PC-3 (cell line): ENCODE measurements at regions not wholly inside any gene's neighbourhood (a gene's known extent, or its start where the extent isn't known, plus 50 kb on each side); places are given as distances from the start of the nearest gene placed in this dataset.

Source experiments
- ATAC-seq: fragments of 200-7000 bp; cut with Tn5 transposase; 2 replicates; pipeline ENCODE4 v1.9.1; 2020; ENCODE audit warnings: mild to moderate bottlenecking, moderate library complexity
- BruUV-seq: library from RNA; stranded (reverse); fragments of 400-500 nt; replicated peaks from 2 replicates; lab custom pipeline; 2021; lab: Mats Ljungman, UMichigan
- CTCF ChIA-PET: fragments of 300-600 bp; sonication (Branson Sonifier 250); formaldehyde crosslinking; loops from one replicate; lab custom pipeline; 2022; ENCODE audit warnings: antibody characterized with exemption; lab: Charles Lee
- POLR2A ChIA-PET: fragments of 300-600 bp; sonication (Branson Sonifier 250); formaldehyde crosslinking; loops from one replicate; lab custom pipeline; 2022; ENCODE audit warnings: antibody characterized with exemption; ENCODE audit not compliant: unreplicated experiment; lab: Charles Lee
- DNase-seq: peaks from one replicate; pipeline ENCODE4 v3.0.0-alpha.2; 2015
- H2AFZ ChIP-seq: fragments of 300-600 bp; sonication (generic); 2 replicates; pipeline ENCODE4 v1.6.0; 2016; ENCODE audit warnings: antibody characterized with exemption, low read length
- H3F3A ChIP-seq: fragments of 300-600 bp; sonication (generic); one replicate; pipeline ENCODE4 v1.6.0; 2017; ENCODE audit warnings: antibody characterized with exemption, low read length, control low read depth, mild to moderate bottlenecking; ENCODE audit not compliant: unreplicated experiment
- H3K27ac ChIP-seq: fragments of 300-600 bp; sonication (generic); 2 replicates; pipeline ENCODE4 v1.5.1; 2016; ENCODE audit warnings: mild to moderate bottlenecking, low read length
- H3K27me3 ChIP-seq: fragments of 300-600 bp; sonication (generic); 2 replicates; pipeline ENCODE4 v1.6.1; 2016; ENCODE audit warnings: low read length, mixed read lengths
- H3K36me3 ChIP-seq: fragments of 300-600 bp; sonication (generic); 2 replicates; pipeline ENCODE4 v1.6.1; 2016; ENCODE audit warnings: low read depth, mixed run types, low read length, mixed read lengths
- H3K4me1 ChIP-seq: fragments of 300-600 bp; sonication (generic); 2 replicates; pipeline ENCODE4 v1.5.1; 2016; ENCODE audit warnings: low read length; ENCODE audit not compliant: insufficient read depth
- H3K4me2 ChIP-seq: fragments of 300-600 bp; sonication (generic); 2 replicates; pipeline ENCODE4 v1.6.0; 2016; ENCODE audit warnings: low read length
- H3K4me3 ChIP-seq: fragments of 300-600 bp; sonication (generic); 2 replicates; pipeline ENCODE4 v1.5.1; 2016; ENCODE audit warnings: mild to moderate bottlenecking, low read length, mixed read lengths
- H3K79me2 ChIP-seq: fragments of 300-600 bp; sonication (generic); 2 replicates; pipeline ENCODE4 v1.6.1; 2017; ENCODE audit warnings: low read length, mixed read lengths
- H3K9ac ChIP-seq: fragments of 300-600 bp; sonication (generic); 2 replicates; pipeline ENCODE4 v1.6.0; 2016; ENCODE audit warnings: mild to moderate bottlenecking, low read length
- H3K9me2 ChIP-seq: fragments of 300-600 bp; sonication (generic); replicated peaks from 2 replicates; pipeline ENCODE4 v1.6.1; 2016; ENCODE audit warnings: mixed run types, low read length, mixed read lengths
- H3K9me3 ChIP-seq: fragments of 300-600 bp; sonication (generic); 2 replicates; pipeline ENCODE4 v1.6.1; 2016; ENCODE audit warnings: low read length, mixed read lengths
- H4K20me1 ChIP-seq: fragments of 300-600 bp; sonication (generic); 2 replicates; pipeline ENCODE4 v1.6.1; 2016; ENCODE audit warnings: low read length, mixed read lengths
- CTCF ChIP-seq: fragments of 300-600 bp; sonication (generic); conservative IDR thresholded peaks from 2 replicates; pipeline ENCODE4 v1.5.1; 2017; ENCODE audit warnings: antibody characterized with exemption, low read depth, mild to moderate bottlenecking, low read length
- EZH2 ChIP-seq: fragments of 300-600 bp; sonication (generic); IDR thresholded peaks from one replicate; pipeline ENCODE4 v1.6.1; 2017; ENCODE audit warnings: antibody characterized with exemption, mild to moderate bottlenecking, low read length; ENCODE audit not compliant: unreplicated experiment
- EZH2phosphoT487 ChIP-seq: fragments of 300-600 bp; sonication (generic); IDR thresholded peaks from 2 replicates; pipeline ENCODE4 v1.6.1; 2018; ENCODE audit warnings: mild to moderate bottlenecking, antibody characterized with exemption, low read length, borderline replicate concordance
- intact Hi-C: fragments of 100-400 bp; cut with micrococcal nuclease; formaldehyde crosslinking; loops from 2 replicates; pipeline ENCODE4 v1.9.0; 2023

- intact Hi-C loops = no loop called here
- Histone ChIP-seq H3K27ac (no peak overlapping the region), H3K9me2 (no peaks in the 10 kb centered on the region), H3K79me2 (no peaks in the 10 kb centered on the region), H3K36me3 (no peaks in the 10 kb centered on the region), H3K9me3 (no peaks in the 10 kb centered on the region), H3F3A (no peaks in the 10 kb centered on the region), H2AFZ (no peak overlapping the region), H3K4me2 (no peak overlapping the region), H3K4me1 (no peaks in the 10 kb centered on the region), H3K27me3 (0 out of 2 replicates have a peak, but pooled peaks cover 9% of the 10 kb centered on the region), H3K4me3 (no peak overlapping the region), H3K9ac (no peak overlapping the region), H4K20me1 (no peaks in the 10 kb centered on the region)
- ATAC-seq = no peak
- TF ChIP-seq EZH2 (no peak), EZH2phosphoT487 (no peak), CTCF (no peak)
- CTCF ChIA-PET = no interaction called here
- DNase-seq = no peak
- POLR2A ChIA-PET = no interaction called here
- no TSS peak for BruUV-seq
Observed at GRCh38 chr16:9425236-9425635, 333.8 kb downstream of the HAPSTR1 start.

- intact Hi-C loops = no loop called here
- POLR2A ChIA-PET = no interaction called here
Observed at GRCh38 chr16:9428355-9429005, 337.0 kb downstream of the HAPSTR1 start.

More at GRCh38 chr16:9428355-9429005, 337.0 kb downstream of the HAPSTR1 start:
- BruUV-seq = no TSS peak
- H3K36me3 ChIP-seq = no peaks in the 10 kb centered on the region
- no peaks in the 10 kb centered on the region for H3K9me3 ChIP-seq
- no peak for DNase-seq
- no peaks in the 10 kb centered on the region for H4K20me1 ChIP-seq
- no peak overlapping the region for H3K9ac ChIP-seq
- no peak for TF ChIP-seq EZH2
- TF ChIP-seq CTCF = no peak
- no peak for TF ChIP-seq EZH2phosphoT487
- no peak overlapping the region for H2AFZ ChIP-seq
- H3K27me3 ChIP-seq = no peaks in the 10 kb centered on the region
- no peaks in the 10 kb centered on the region for H3K4me1 ChIP-seq
- CTCF ChIA-PET = no interaction called here
- H3K4me3 ChIP-seq = no peak overlapping the region
- H3K4me2 ChIP-seq = no peak overlapping the region
- ATAC-seq = no peak
- no peak overlapping the region for H3K27ac ChIP-seq
- no peaks in the 10 kb centered on the region for H3F3A ChIP-seq
- H3K79me2 ChIP-seq = no peaks in the 10 kb centered on the region
- no peaks in the 10 kb centered on the region for H3K9me2 ChIP-seq
